Endothelial cell of hepatic sinusoid (primary cell): ENCODE measurements at regions not wholly inside any gene's neighbourhood (a gene's known extent, or its start where the extent isn't known, plus 50 kb on each side); places are given as distances from the start of the nearest gene placed in this dataset.
"Not testable (repeated sequence)": the region's sequence is repeated elsewhere in the genome, so short reads cannot be mapped to it uniquely, and the experiment has no call there.

Experiments
- in situ Hi-C: cut with HindIII; loops from 2 replicates; pipeline ENCODE4 v1.10.0; 2017; ENCODE audit warnings: low sequenced_read_pairs

- in situ Hi-C loops: no loop called here
Observed at GRCh38 chr12:115303723-115304309, 619.8 kb upstream of the TBX3 start.

GRCh38 chr12:115297445-115297844 is 613.5 kb upstream of the TBX3 start:
- in situ Hi-C loops: no loop called here

- in situ Hi-C loops: no loop called here
Observed at GRCh38 chr12:115296613-115297198, 612.7 kb upstream of the TBX3 start.

- in situ Hi-C loops: no loop called here
Observed at GRCh38 chr12:115295886-115296285, 611.9 kb upstream of the TBX3 start.

GRCh38 chr12:115294453-115295133 is 610.6 kb upstream of the TBX3 start:
- in situ Hi-C loops: no loop called here

- in situ Hi-C loops: not testable (repeated sequence)
Observed at GRCh38 chr12:115285429-115285828, 601.5 kb upstream of the TBX3 start.

- in situ Hi-C loops: no loop called here
Observed at GRCh38 chr12:115273456-115273855, 589.5 kb upstream of the TBX3 start.

GRCh38 chr12:115268451-115268850 is 584.5 kb upstream of the TBX3 start:
- in situ Hi-C loops: no loop called here

GRCh38 chr12:115267891-115268290 is 583.9 kb upstream of the TBX3 start:
- in situ Hi-C loops: no loop called here

- in situ Hi-C loops: no loop called here
Observed at GRCh38 chr12:115267464-115267863, 583.5 kb upstream of the TBX3 start.

GRCh38 chr12:115264605-115265004 is 580.6 kb upstream of the TBX3 start:
- in situ Hi-C loops: no loop called here

- in situ Hi-C loops: no loop called here
Observed at GRCh38 chr12:115261691-115262398, 577.9 kb upstream of the TBX3 start.

- in situ Hi-C loops: no loop called here
Observed at GRCh38 chr12:115260762-115261675, 577.0 kb upstream of the TBX3 start.

- in situ Hi-C loops: no loop called here
Observed at GRCh38 chr12:115259968-115260747, 576.2 kb upstream of the TBX3 start.

- in situ Hi-C loops: no loop called here
Observed at GRCh38 chr12:115257791-115258190, 573.8 kb upstream of the TBX3 start.

GRCh38 chr12:115255962-115256361 is 572.0 kb upstream of the TBX3 start:
- in situ Hi-C loops: no loop called here

GRCh38 chr12:115255257-115255656 is 571.3 kb upstream of the TBX3 start:
- in situ Hi-C loops: no loop called here

GRCh38 chr12:115253049-115253448 is 569.1 kb upstream of the TBX3 start:
- in situ Hi-C loops: no loop called here

- in situ Hi-C loops: no loop called here
Observed at GRCh38 chr12:115251727-115252126, 567.8 kb upstream of the TBX3 start.

- in situ Hi-C loops: no loop called here
Observed at GRCh38 chr12:115249671-115250278, 565.8 kb upstream of the TBX3 start.
